Smooth muscle cell (in vitro differentiated cells): ENCODE measurements at regions not wholly inside any gene's neighbourhood (a gene's known extent, or its start where the extent isn't known, plus 50 kb on each side); places are given as distances from the start of the nearest gene placed in this dataset.

Experiments used
- DNase-seq: peaks from one replicate; lab custom pipeline; 2025; ENCODE audit not compliant: unreplicated experiment; lab: John Stamatoyannopoulos, UW
- H2AFZ ChIP-seq: fragments of 200-600 bp; sonication (generic); 2 replicates; pipeline ENCODE4 v1.6.0; 2016; ENCODE audit warnings: antibody characterized with exemption, low read depth, mild to moderate bottlenecking
- H3F3A ChIP-seq: fragments of 200-600 bp; sonication (generic); 2 replicates; pipeline ENCODE4 v1.6.0; 2017; ENCODE audit warnings: antibody characterized with exemption, low read depth
- H3K27ac ChIP-seq: fragments of 200-600 bp; sonication (generic); 2 replicates; pipeline ENCODE4 v1.5.1; 2016; ENCODE audit warnings: low read depth, mild to moderate bottlenecking
- H3K27me3 ChIP-seq: fragments of 200-600 bp; sonication (generic); 2 replicates; pipeline ENCODE4 v1.6.1; 2016; ENCODE audit warnings: low read depth, mild to moderate bottlenecking
- H3K36me3 ChIP-seq: fragments of 200-600 bp; sonication (generic); 2 replicates; pipeline ENCODE4 v1.5.1; 2016; ENCODE audit warnings: low read depth
- H3K4me1 ChIP-seq: fragments of 200-600 bp; sonication (generic); 2 replicates; pipeline ENCODE4 v1.5.1; 2016; ENCODE audit warnings: low read depth
- H3K4me2 ChIP-seq: fragments of 200-600 bp; sonication (generic); 2 replicates; pipeline ENCODE4 v1.6.0; 2016; ENCODE audit warnings: mild to moderate bottlenecking
- H3K4me3 ChIP-seq: fragments of 200-600 bp; sonication (generic); 2 replicates; pipeline ENCODE4 v1.5.1; 2016; ENCODE audit warnings: mild to moderate bottlenecking
- H3K79me2 ChIP-seq: fragments of 200-600 bp; sonication (generic); 2 replicates; pipeline ENCODE4 v1.6.0; 2016; ENCODE audit warnings: low read depth, mild to moderate bottlenecking
- H3K9ac ChIP-seq: fragments of 200-600 bp; sonication (generic); 2 replicates; pipeline ENCODE4 v1.6.0; 2016; ENCODE audit warnings: low read depth
- H3K9me3 ChIP-seq: fragments of 200-600 bp; sonication (generic); replicated peaks from 2 replicates; pipeline ENCODE4 v1.5.1; 2016; ENCODE audit warnings: low read depth
- H4K20me1 ChIP-seq: fragments of 200-600 bp; sonication (generic); 2 replicates; pipeline ENCODE4 v1.6.0; 2016; ENCODE audit warnings: low read depth
- CTCF ChIP-seq: fragments of 200-600 bp; sonication (generic); IDR thresholded peaks from 2 replicates; pipeline ENCODE4 v1.5.1; 2017; ENCODE audit warnings: borderline replicate concordance, mild to moderate bottlenecking, antibody characterized with exemption; ENCODE audit not compliant: insufficient read depth, poor library complexity, severe bottlenecking
- WGBS: methylation state at CpG from one replicate; pipeline ENCODE4 v1.1.7; 2016; ENCODE audit warnings: low lambda C conversion rate; 5-methylcytosine and 5-hydroxymethylcytosine counted together

GRCh38 chr13:110018009-110018408 lies 231.6 kb upstream of the IRS2 start:
- Histone ChIP-seq H3F3A (no peaks in the 10 kb centered on the region), H3K9me3 (no peaks in the 10 kb centered on the region), H2AFZ (no peak overlapping the region), H3K4me3 (no peak overlapping the region), H3K9ac (no peak overlapping the region), H3K27me3 (no peaks in the 10 kb centered on the region), H4K20me1 (no peaks in the 10 kb centered on the region), H3K27ac (peak overlapping the region; percentile 32), H3K79me2 (no peaks in the 10 kb centered on the region), H3K4me2 (peak overlapping the region; percentile 32), H3K36me3 (no peaks in the 10 kb centered on the region), H3K4me1 (peaks cover 3% of the 10 kb centered on the region)
- TF ChIP-seq CTCF: no peak
- DNase-seq: no peak
- WGBS: 83% methylated on average over 11 of the region's 11 CpGs

GRCh38 chr13:110017379-110017778 lies 231.0 kb upstream of the IRS2 start:
- Histone ChIP-seq H3F3A (peaks cover 4% of the 10 kb centered on the region), H3K4me3 (no peak overlapping the region), H3K4me1 (peaks cover 3% of the 10 kb centered on the region), H4K20me1 (no peaks in the 10 kb centered on the region), H3K9me3 (no peaks in the 10 kb centered on the region), H3K79me2 (no peaks in the 10 kb centered on the region), H2AFZ (no peak overlapping the region), H3K4me2 (peak overlapping the region; percentile 46), H3K27me3 (no peaks in the 10 kb centered on the region), H3K9ac (no peak overlapping the region), H3K27ac (peak overlapping the region; percentile 42), H3K36me3 (no peaks in the 10 kb centered on the region)
- DNase-seq: no peak
- TF ChIP-seq CTCF: no peak
- 9% methylated on average over 7 of the region's 7 CpGs for WGBS

- no peaks in the 10 kb centered on the region for H4K20me1 ChIP-seq
- WGBS: 94% methylated on average over 6 of the region's 6 CpGs
- H3K36me3 ChIP-seq: no peaks in the 10 kb centered on the region
- H3K4me2 ChIP-seq: no peak overlapping the region
- H3K4me3 ChIP-seq: no peak overlapping the region
- H3K4me1 ChIP-seq: peaks cover 7% of the 10 kb centered on the region
- H3K27me3 ChIP-seq: no peaks in the 10 kb centered on the region
- no peak for DNase-seq
- H3K79me2 ChIP-seq: no peaks in the 10 kb centered on the region
- H3K9me3 ChIP-seq: no peaks in the 10 kb centered on the region
- H3F3A ChIP-seq: peaks cover 7% of the 10 kb centered on the region
- no peak for TF ChIP-seq CTCF
- H3K27ac ChIP-seq: no peak overlapping the region
- no peak overlapping the region for H2AFZ ChIP-seq
- no peak overlapping the region for H3K9ac ChIP-seq
Observed at GRCh38 chr13:110015253-110015652, 228.9 kb upstream of the IRS2 start.

- Histone ChIP-seq H4K20me1 (no peaks in the 10 kb centered on the region), H3K27ac (no peak overlapping the region), H2AFZ (no peak overlapping the region), H3K9ac (no peak overlapping the region), H3K79me2 (no peaks in the 10 kb centered on the region), H3F3A (peaks cover 7% of the 10 kb centered on the region), H3K4me3 (no peak overlapping the region), H3K4me1 (peaks cover 7% of the 10 kb centered on the region), H3K27me3 (no peaks in the 10 kb centered on the region), H3K36me3 (no peaks in the 10 kb centered on the region), H3K4me2 (no peak overlapping the region), H3K9me3 (no peaks in the 10 kb centered on the region)
- TF ChIP-seq CTCF: no peak
- DNase-seq: no peak
- 86% methylated on average over 4 of the region's 4 CpGs for WGBS
Observed at GRCh38 chr13:110014719-110015118, 228.3 kb upstream of the IRS2 start.
